RWPE1 (cell line): ENCODE measurements at regions not wholly inside any gene's neighbourhood (a gene's known extent, or its start where the extent isn't known, plus 50 kb on each side); places are given as distances from the start of the nearest gene placed in this dataset.

ENCODE experiments used
- CTCF ChIA-PET: fragments of 350-600 bp; sonication (Branson Sonifier 250); formaldehyde crosslinking; extraction: SDS; loops from one replicate; lab custom pipeline; 2021; lab: Yijun Ruan, JAX
- POLR2A ChIA-PET: fragments of 400-600 bp; formaldehyde crosslinking; extraction: SDS; loops from one replicate; lab custom pipeline; 2020; ENCODE audit warnings: antibody characterized with exemption; ENCODE audit not compliant: low non-redundant PET; lab: Yijun Ruan, JAX
- DNase-seq: peaks from one replicate; pipeline ENCODE4 v3.0.0; 2012; ENCODE audit warnings: low spot score
- H3K27ac ChIP-seq: fragments of 450-650 bp; 2 replicates; pipeline ENCODE4 v1.5.1; 2017
- TF ChIP-seq, protein P1 (sequence below): fragments of 450-650 bp; conservative IDR thresholded peaks from 2 replicates; pipeline ENCODE4 v1.5.1; 2017; ENCODE audit warnings: low read depth, mild to moderate bottlenecking

DNA sequence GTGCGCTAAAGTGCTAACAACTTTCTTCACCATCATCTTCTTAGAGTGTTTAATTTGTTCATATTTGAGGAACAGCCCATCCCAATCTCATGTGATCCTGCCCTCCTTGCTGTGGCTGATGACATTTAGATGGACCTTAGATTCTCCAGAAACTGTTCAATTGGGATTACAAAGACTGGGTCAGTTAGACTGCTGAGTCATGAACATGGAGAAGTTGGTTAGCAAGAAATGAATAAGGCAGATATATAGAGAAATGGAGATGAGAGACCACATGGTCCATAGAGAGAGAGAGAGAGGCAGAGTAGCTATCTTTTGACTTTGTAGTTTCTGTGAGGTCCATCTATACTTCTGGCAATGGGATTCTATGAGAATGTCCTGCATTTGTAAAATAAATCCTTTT, 275.9 kb downstream of the GLUD2 start:
- TF ChIP-seq, protein P1, sequence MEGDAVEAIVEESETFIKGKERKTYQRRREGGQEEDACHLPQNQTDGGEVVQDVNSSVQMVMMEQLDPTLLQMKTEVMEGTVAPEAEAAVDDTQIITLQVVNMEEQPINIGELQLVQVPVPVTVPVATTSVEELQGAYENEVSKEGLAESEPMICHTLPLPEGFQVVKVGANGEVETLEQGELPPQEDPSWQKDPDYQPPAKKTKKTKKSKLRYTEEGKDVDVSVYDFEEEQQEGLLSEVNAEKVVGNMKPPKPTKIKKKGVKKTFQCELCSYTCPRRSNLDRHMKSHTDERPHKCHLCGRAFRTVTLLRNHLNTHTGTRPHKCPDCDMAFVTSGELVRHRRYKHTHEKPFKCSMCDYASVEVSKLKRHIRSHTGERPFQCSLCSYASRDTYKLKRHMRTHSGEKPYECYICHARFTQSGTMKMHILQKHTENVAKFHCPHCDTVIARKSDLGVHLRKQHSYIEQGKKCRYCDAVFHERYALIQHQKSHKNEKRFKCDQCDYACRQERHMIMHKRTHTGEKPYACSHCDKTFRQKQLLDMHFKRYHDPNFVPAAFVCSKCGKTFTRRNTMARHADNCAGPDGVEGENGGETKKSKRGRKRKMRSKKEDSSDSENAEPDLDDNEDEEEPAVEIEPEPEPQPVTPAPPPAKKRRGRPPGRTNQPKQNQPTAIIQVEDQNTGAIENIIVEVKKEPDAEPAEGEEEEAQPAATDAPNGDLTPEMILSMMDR = no peak
- no peak overlapping the region for H3K27ac ChIP-seq
- ChIA-PET POLR2A (no interaction called here), CTCF (interaction anchor here (0.5 kb wide), 1 partner anchor 265 kb away, joined by 3 read pairs; no protein-coding TSS in a partner anchor)
- no peak for DNase-seq

DNA sequence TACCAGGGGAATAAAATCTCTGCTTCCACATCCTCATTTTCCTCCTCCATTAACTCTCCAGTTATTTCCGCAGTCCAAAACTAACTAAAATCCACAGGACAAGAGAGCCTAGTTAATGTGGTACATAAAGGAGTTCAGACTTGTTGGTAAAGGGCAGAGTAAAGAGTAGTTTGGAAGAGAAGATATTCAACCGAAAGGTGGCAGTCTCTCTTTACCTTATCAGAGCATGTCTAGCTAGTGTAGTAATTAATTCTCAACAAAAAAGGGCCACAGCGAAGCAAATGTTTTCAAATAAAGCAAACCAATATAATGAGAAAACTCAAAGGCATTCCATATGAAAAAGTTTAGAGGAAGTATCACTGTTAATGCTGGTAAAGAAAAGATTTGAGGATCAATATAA, 286.5 kb downstream of the GLUD2 start:
- ChIA-PET CTCF (interaction anchor here (0.6 kb wide), 1 partner anchor 1907 kb away, joined by 3 read pairs; no protein-coding TSS in a partner anchor), POLR2A (no interaction called here)
- DNase-seq = no peak
- no peak overlapping the region for H3K27ac ChIP-seq
- TF ChIP-seq, protein P1 = no peak

DNA sequence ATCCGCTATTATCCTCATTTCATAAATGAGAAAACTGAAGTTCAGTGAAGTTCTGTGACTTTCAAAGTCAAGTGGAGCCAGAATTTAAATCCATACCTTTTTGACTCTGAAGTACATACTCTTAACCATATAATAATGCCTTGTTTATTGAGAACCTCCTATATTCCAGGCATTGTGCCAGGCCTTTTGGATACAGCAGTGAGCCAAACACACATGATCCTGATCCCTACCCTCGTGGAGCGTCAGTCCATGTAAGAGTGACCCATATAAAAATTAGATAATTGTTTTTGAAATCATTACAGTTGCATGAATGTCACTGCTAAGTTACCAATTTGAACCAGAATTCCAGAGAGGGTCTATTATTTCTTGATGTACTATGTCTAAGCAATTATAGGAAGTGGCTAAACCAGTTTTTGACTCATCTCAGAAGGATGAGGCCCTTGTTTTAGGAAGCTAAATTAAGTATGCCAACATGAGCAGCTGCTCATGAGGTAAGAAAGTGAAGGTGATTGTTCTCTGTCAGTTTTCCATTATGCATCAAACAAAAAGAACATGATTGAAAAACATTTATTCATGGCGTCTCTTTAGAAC, 289.5 kb downstream of the GLUD2 start:
- ChIA-PET CTCF (no interaction called here), POLR2A (no interaction called here)
- TF ChIP-seq, protein P1 = no peak
- no peak overlapping the region for H3K27ac ChIP-seq
- DNase-seq = peak; percentile 29

DNA sequence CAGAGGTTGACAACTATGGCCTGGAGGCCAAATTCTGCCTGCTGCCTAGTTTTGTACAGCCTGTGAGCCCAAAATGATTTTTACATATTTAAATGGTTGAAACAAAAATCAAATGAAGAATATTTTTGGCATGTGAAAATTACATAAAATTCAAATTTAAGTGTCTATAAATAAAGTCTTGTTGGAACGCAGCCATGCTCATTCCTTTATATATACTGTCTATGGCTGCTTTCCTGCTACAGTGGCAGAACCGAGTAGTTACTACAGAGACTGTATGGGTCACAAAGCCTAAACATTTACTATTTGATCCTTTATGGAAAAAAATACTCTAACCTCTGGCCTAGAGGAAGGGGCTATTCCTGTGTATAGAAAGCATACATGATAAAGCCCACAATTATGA, 290.4 kb downstream of the GLUD2 start:
- H3K27ac ChIP-seq = no peak overlapping the region
- ChIA-PET CTCF (interaction anchor here (0.6 to 0.7 kb wide), 2 partner anchors 595 to 684 kb away, joined by 3 read pairs; no protein-coding TSS in a partner anchor), POLR2A (no interaction called here)
- TF ChIP-seq, protein P1 = no peak
- no peak for DNase-seq

DNA sequence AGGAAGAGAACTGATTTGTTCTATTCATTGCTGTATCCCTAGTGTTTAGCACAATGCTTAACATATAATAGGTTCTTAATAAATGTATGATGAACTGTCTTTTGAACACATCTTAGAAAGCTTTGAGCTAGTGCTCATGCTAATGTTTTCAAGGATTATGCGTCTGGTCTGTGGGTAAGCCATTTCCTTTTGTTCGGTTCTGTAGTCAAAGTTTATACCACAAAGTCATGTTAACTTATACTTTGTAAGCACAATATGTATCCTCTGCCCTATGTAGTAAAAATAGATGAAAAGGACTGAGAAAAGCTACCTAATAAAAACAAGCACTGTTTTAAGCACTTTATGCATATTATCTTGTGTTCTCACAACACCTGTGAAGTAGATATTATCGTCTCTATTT, 301.9 kb downstream of the GLUD2 start:
- POLR2A ChIA-PET = no interaction called here
- CTCF ChIA-PET = no interaction called here
- no peak for DNase-seq
- H3K27ac ChIP-seq = no peak overlapping the region
- TF ChIP-seq, protein P1 = no peak

DNA sequence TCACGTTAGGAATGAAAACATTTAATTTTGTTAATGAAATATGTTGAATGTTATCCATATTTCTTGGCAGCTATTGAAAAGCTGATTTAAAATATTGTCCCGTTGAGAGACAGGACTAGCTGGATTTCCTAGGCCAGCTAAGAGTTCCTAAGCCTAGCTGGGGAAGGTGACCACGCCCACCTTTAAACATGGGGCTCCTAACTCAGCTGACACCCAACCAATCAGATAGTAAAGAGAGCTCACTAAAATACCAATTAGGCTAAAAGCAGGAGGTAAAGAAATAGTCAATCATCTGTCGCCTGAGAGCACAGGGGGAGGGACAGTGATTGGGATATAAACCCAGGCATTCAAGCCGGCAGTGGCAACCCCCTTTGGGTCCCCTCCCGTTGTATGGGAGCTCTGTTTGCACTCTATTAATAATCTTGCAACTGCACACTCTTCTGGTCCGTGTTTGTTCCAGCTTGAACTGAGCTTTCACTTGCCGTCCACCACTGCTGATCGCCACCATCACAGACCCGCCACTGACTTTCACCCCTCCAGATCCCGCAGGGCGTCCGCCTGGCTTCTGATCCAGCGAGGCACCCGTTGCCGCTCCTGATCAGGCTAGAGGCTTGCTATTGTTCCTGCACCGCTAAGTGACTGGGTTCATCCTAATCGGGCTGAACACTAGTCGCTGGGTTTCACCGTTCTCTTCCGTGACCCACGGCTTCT, 308.9 kb downstream of the GLUD2 start:
- H3K27ac ChIP-seq = no peak overlapping the region
- TF ChIP-seq, protein P1 = no peak
- POLR2A ChIA-PET = no interaction called here
- DNase-seq = no peak
- CTCF ChIA-PET = no interaction called here
